Ovary (tissue), 3 donors: ENCODE measurements at regions not wholly inside any gene's neighbourhood (a gene's known extent, or its start where the extent isn't known, plus 50 kb on each side); places are given as distances from the start of the nearest gene placed in this dataset.

Experiments
- POLR2A ChIP-seq: fragments of 450-650 bp; IDR thresholded peaks from one replicate; pipeline ENCODE4 v1.6.1; 2017; ENCODE audit warnings: antibody characterized with exemption, mild to moderate bottlenecking, moderate library complexity
- TF ChIP-seq, protein P1 (sequence below), 3 donors: fragments of 450-650 bp in 2 of 3; fragments of 200-600 bp in 1 of 3; IDR thresholded peaks; one replicate each; pipeline versions ENCODE4 v1.5.1 to v1.8.0; 2016 to 2022; ENCODE audit warnings: antibody characterized with exemption in 3 of 3, mild to moderate bottlenecking in 1 of 3
- donor health status: DM: no; HTN: no; CAD: no.

DNA sequence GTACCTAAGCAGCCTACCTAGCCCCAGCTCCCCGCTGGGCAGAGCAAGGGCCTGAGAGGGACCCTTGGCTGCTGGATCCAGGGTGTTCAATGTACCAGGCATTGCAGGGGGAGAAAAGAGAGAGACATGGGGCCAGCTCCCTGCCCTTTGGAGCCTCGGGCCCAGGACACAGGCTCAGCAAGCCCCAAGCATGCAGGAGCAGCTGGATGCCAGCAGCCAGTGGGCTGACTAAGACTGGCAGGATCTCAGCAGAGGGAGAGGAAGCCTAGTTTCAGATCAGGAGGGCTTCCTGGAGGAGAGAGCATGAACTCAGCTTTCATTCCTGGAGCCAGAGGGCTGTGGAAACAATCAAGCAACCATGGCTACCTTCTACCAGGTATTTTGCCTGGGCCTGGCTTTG, 82.0 kb upstream of the NKD1 start:
- no peak for TF ChIP-seq POLR2A
- TF ChIP-seq, protein P1, sequence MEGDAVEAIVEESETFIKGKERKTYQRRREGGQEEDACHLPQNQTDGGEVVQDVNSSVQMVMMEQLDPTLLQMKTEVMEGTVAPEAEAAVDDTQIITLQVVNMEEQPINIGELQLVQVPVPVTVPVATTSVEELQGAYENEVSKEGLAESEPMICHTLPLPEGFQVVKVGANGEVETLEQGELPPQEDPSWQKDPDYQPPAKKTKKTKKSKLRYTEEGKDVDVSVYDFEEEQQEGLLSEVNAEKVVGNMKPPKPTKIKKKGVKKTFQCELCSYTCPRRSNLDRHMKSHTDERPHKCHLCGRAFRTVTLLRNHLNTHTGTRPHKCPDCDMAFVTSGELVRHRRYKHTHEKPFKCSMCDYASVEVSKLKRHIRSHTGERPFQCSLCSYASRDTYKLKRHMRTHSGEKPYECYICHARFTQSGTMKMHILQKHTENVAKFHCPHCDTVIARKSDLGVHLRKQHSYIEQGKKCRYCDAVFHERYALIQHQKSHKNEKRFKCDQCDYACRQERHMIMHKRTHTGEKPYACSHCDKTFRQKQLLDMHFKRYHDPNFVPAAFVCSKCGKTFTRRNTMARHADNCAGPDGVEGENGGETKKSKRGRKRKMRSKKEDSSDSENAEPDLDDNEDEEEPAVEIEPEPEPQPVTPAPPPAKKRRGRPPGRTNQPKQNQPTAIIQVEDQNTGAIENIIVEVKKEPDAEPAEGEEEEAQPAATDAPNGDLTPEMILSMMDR (IDR thresholded peaks at IDR 0.05) = no peak
